ENCODE measurements at regions not wholly inside any gene's neighbourhood (a gene's known extent, or its start where the extent isn't known, plus 50 kb on each side); places are given as distances from the start of the nearest gene placed in this dataset.
"Not testable (repeated sequence)": the region's sequence is repeated elsewhere in the genome, so short reads cannot be mapped to it uniquely, and the experiment has no call there.

DNA sequence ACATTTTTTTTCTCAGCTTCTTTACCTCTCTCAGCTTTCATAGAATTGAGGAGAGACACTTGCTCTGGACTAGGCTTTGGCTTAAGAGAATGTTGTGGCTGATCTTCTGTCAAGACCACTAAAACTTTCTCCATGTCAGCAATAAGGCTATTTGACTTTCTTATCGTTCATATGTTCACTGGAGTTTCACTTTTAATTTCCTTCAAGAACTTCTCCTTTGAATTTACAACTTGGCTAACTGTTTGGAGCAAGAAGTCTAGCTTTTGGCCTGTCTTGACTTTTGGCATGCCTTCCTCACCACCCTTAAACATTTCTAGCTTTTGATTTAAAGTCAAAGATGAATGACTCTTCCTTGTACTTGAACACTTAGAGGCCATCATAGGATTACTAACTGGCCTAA lies 104.4 kb upstream of the SLC39A10 start:
- ATAC-seq (no peak), DNase-seq (ENCODE audit: low spot score) (no peak)
- POLR2A ChIA-PET, result interaction anchor here (0.6 kb wide), 1 partner anchor 1292 kb away, joined by 4 read pairs; no protein-coding TSS in a partner anchor
- peaks cover 6% of the 10 kb centered on the region for H3K27me3 Mint-ChIP-seq (ENCODE audit: low read depth)
- no peak overlapping the region for H3K27ac Mint-ChIP-seq
- peaks cover 9% of the 10 kb centered on the region for H3K36me3 Mint-ChIP-seq
- H3K9me3 Mint-ChIP-seq, result peaks cover 29% of the 10 kb centered on the region
- TF ChIP-seq NR2C2 (CRISPR knock-in tag; IDR thresholded peaks at IDR 0.05) (no peak), OVOL2 (CRISPR knock-in tag; IDR thresholded peaks at IDR 0.05; ENCODE audit: borderline replicate concordance) (no peak)
- H3K4me3 Mint-ChIP-seq, result no peak overlapping the region
- CTCF ChIA-PET, result no interaction called here
- no peaks in the 10 kb centered on the region for H3K4me1 Mint-ChIP-seq

- Mint-ChIP-seq H3K27me3 (ENCODE audit: low read depth) (peaks cover 6% of the 10 kb centered on the region), H3K36me3 (peaks cover 9% of the 10 kb centered on the region), H3K27ac (no peak overlapping the region), H3K9me3 (peaks cover 35% of the 10 kb centered on the region), H3K4me3 (no peak overlapping the region), H3K4me1 (peaks cover 11% of the 10 kb centered on the region)
- DNase-seq (ENCODE audit: low spot score), result no peak
- no peak for TF ChIP-seq ZMAT4 (CRISPR knock-in tag; IDR thresholded peaks at IDR 0.05)
- TF ChIP-seq, protein P1, sequence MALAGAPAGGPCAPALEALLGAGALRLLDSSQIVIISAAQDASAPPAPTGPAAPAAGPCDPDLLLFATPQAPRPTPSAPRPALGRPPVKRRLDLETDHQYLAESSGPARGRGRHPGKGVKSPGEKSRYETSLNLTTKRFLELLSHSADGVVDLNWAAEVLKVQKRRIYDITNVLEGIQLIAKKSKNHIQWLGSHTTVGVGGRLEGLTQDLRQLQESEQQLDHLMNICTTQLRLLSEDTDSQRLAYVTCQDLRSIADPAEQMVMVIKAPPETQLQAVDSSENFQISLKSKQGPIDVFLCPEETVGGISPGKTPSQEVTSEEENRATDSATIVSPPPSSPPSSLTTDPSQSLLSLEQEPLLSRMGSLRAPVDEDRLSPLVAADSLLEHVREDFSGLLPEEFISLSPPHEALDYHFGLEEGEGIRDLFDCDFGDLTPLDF (CRISPR knock-in tag; IDR thresholded peaks at IDR 0.05), result no peak
- no peak for TF ChIP-seq ATF1 (CRISPR knock-in tag; IDR thresholded peaks at IDR 0.05)
- ChIA-PET POLR2A (no interaction called here), CTCF (interaction anchor here (1.5 kb wide), 1 partner anchor 112 kb away, joined by 4 read pairs; no protein-coding TSS in a partner anchor)
- ATAC-seq, result no peak
These were observed 108.7 kb upstream of the SLC39A10 start for GRCh38 chr2:195548198-195548940.

DNA sequence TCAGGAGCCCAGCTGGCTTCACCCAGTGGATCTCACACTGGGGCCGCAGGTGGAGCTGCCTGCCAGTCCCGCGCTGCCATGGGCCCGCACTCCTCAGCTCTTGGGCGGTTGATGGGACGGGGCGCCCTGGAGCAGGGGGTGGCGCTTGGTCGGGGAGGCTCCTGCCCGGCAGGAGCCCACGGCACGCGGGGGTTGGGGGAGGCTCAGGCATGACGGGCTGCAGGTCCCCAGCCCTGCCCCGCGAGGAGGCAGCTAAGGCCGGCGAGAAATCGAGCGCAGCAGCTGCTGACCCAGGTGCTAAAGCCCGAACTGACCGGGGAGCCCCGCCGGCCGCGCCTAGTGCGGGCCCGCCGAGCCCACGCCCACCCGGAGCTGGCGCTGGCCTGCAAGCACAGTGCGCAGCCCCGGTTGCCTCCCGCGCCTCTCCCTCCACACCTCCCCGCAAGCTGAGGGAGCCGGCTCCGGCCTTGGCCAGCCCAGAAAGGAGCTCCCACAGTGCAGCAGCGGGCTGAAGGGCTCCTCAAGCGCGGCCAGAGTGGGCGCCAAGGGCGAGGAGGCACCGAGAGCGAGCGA lies 109.7 kb upstream of the SLC39A10 start:
- DNase-seq (ENCODE audit: low spot score); H3K36me3 Mint-ChIP-seq; ATAC-seq; H3K27me3 Mint-ChIP-seq (ENCODE audit: low read depth); H3K27ac Mint-ChIP-seq; H3K4me3 Mint-ChIP-seq: not testable (repeated sequence)
- peaks cover 11% of the 10 kb centered on the region for H3K4me1 Mint-ChIP-seq
- ChIA-PET POLR2A (interaction anchor here (0.7 kb wide), 1 partner anchor 36 kb away, joined by 4 read pairs; no protein-coding TSS in a partner anchor), CTCF (interaction anchor here (1.5 kb wide), 1 partner anchor 113 kb away, joined by 4 read pairs; no protein-coding TSS in a partner anchor)
- H3K9me3 Mint-ChIP-seq, result peaks cover 32% of the 10 kb centered on the region

- peaks cover 24% of the 10 kb centered on the region for H3K9me3 Mint-ChIP-seq
- ChIA-PET POLR2A (no interaction called here), CTCF (no interaction called here)
- H3K36me3 Mint-ChIP-seq, result peaks cover 9% of the 10 kb centered on the region
- no peak overlapping the region for H3K4me3 Mint-ChIP-seq
- peaks cover 11% of the 10 kb centered on the region for H3K4me1 Mint-ChIP-seq
- no peak for ATAC-seq
- no peak for TF ChIP-seq NR2C2 (CRISPR knock-in tag; IDR thresholded peaks at IDR 0.05)
- H3K27ac Mint-ChIP-seq, result no peak overlapping the region
- no peak for DNase-seq (ENCODE audit: low spot score)
- H3K27me3 Mint-ChIP-seq (ENCODE audit: low read depth), result peaks cover 6% of the 10 kb centered on the region
These were observed 111.2 kb upstream of the SLC39A10 start for GRCh38 chr2:195545811-195546210.

DNA sequence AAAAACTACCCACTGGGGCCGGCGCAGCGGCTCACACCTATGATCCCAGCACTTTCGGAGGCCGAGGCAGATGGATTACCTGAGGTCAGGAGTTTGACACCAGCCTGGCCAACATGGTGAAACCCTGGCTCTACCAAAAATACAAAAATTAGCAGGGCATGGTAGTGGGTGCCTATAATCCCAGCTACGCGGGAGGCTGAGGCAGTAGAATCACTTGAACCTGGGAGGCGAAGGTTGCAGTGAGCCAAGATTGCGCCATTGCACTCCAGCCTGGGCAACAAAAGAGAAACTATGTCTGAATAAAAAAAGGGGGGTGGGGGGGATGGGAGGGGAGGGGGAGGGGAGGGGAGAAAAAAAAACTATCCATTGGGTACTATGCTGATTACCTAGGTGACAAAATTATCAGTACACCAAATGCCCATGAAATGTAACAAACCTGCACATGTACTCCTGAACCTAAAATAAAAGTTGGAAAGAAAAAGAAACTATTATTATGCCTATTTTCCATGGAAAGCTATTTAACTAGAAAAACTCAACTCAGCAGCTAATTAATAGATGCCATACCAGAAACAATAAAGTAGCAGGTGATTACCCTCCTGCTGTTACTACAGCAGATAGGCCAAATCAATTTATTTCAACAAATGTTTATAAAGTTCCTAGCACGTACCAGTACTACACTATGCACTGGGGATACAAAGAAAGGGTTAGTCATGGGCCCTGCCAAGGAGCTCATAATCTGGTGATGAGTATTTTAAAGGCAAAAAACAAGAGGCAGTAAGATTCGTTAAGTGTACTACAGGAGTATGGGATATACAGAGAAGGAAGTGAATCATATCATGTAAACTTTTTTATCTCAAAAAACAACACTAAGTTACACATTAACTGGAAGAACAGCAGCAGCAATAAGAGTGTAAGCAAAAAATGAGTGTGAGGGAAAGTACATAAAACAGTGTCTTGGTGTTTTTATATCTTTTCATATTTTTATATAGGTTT lies 112.8 kb upstream of the SLC39A10 start:
- ChIA-PET POLR2A (interaction anchor here (0.6 kb wide), 1 partner anchor 241 kb away, joined by 4 read pairs; no protein-coding TSS in a partner anchor), CTCF (no interaction called here)
- Mint-ChIP-seq H3K27me3 (ENCODE audit: low read depth) (peaks cover 6% of the 10 kb centered on the region), H3K4me3 (no peak overlapping the region), H3K36me3 (peaks cover 9% of the 10 kb centered on the region), H3K27ac (no peak overlapping the region), H3K4me1 (peaks cover 11% of the 10 kb centered on the region), H3K9me3 (peaks cover 19% of the 10 kb centered on the region)
- TF ChIP-seq TCF7 (CRISPR knock-in tag; IDR thresholded peaks at IDR 0.05; ENCODE audit: low read depth), result no peak
- no peak for TF ChIP-seq FOXP4 (CRISPR knock-in tag; IDR thresholded peaks at IDR 0.05)
- no peak for TF ChIP-seq JUN (CRISPR knock-in tag; IDR thresholded peaks at IDR 0.05)
- TF ChIP-seq TEAD4 (CRISPR knock-in tag; IDR thresholded peaks at IDR 0.05), result no peak
- TF ChIP-seq ZNF423 (CRISPR knock-in tag; IDR thresholded peaks at IDR 0.05), result no peak
- TF ChIP-seq GTF2I (CRISPR knock-in tag; conservative IDR thresholded peaks at IDR 0.05), result no peak
- no peak for TF ChIP-seq NR2C2 (CRISPR knock-in tag; IDR thresholded peaks at IDR 0.05)
- no peak for TF ChIP-seq IRF2 (CRISPR knock-in tag; IDR thresholded peaks at IDR 0.05; ENCODE audit: borderline replicate concordance, low read depth)
- TF ChIP-seq GABPB1 (CRISPR knock-in tag; IDR thresholded peaks at IDR 0.05), result no peak
- TF ChIP-seq ELF4 (CRISPR knock-in tag; IDR thresholded peaks at IDR 0.05; ENCODE audit: low read depth), result no peak
- ATAC-seq, result no peak
- no peak for DNase-seq (ENCODE audit: low spot score)

All from WTC11 (cell line).